Breast epithelium (tissue), 3 donors: ENCODE measurements at regions not wholly inside any gene's neighbourhood (a gene's known extent, or its start where the extent isn't known, plus 50 kb on each side); places are given as distances from the start of the nearest gene placed in this dataset.

Source experiments
- POLR2A ChIP-seq: fragments of 450-650 bp; IDR thresholded peaks from one replicate; pipeline ENCODE4 v1.6.1; 2016; ENCODE audit warnings: antibody characterized with exemption, mild to moderate bottlenecking, moderate library complexity
- POLR2AphosphoS5 ChIP-seq, 3 donors: sonication (generic); formaldehyde crosslinking; IDR thresholded peaks; one replicate each; pipeline ENCODE4 v1.6.1; 2017; ENCODE audit warnings: antibody characterized with exemption in 3 of 3
- TF ChIP-seq, protein P1 (sequence below), 3 donors: fragments of 450-650 bp; IDR thresholded peaks; one replicate each; pipeline ENCODE4 v1.5.1; 2016 to 2017; ENCODE audit warnings: antibody characterized with exemption in 3 of 3, mild to moderate bottlenecking in 3 of 3, moderate library complexity in 3 of 3

DNA sequence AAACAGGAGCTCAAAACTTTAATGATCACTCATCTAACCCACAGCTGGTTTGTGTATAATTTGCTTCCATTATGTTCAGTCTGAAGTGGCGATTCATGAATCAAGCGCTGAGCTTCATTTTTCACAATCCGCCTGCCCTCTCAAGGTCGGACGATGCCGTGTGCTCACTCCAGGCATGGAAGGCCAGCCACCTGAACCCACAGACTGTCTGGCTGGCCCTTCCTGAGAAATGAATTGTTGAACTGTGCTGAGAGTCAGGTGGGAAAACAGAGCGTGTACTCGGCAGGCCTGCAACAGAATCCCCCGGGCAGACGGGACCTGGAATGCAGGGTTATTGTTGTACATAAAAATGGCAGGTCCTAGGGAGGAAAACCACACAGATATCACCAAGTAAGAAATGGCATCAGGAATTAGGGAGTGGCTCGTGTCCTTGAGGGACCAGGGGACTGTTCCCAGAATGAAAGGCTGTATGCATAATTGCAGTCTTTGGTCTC, 375.7 kb downstream of the IRX2 start:
- TF ChIP-seq, protein P1, sequence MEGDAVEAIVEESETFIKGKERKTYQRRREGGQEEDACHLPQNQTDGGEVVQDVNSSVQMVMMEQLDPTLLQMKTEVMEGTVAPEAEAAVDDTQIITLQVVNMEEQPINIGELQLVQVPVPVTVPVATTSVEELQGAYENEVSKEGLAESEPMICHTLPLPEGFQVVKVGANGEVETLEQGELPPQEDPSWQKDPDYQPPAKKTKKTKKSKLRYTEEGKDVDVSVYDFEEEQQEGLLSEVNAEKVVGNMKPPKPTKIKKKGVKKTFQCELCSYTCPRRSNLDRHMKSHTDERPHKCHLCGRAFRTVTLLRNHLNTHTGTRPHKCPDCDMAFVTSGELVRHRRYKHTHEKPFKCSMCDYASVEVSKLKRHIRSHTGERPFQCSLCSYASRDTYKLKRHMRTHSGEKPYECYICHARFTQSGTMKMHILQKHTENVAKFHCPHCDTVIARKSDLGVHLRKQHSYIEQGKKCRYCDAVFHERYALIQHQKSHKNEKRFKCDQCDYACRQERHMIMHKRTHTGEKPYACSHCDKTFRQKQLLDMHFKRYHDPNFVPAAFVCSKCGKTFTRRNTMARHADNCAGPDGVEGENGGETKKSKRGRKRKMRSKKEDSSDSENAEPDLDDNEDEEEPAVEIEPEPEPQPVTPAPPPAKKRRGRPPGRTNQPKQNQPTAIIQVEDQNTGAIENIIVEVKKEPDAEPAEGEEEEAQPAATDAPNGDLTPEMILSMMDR (IDR thresholded peaks at IDR 0.05), result no peak
- TF ChIP-seq POLR2AphosphoS5 (IDR thresholded peaks at IDR 0.05) (no peak), POLR2A (no peak)
